WTC11 (cell line): ENCODE measurements at regions not wholly inside any gene's neighbourhood (a gene's known extent, or its start where the extent isn't known, plus 50 kb on each side); places are given as distances from the start of the nearest gene placed in this dataset.

Source experiments
- ATAC-seq: fragments of 200-7000 bp; cut with Tn5 transposase; 2 replicates; pipeline ENCODE4 v1.10.0; 2021; ENCODE audit warnings: mild to moderate bottlenecking, moderate library complexity
- CTCF ChIA-PET: fragments of 300-600 bp; sonication (Branson Sonifier 250); formaldehyde crosslinking; loops from one replicate; lab custom pipeline; 2021; ENCODE audit warnings: antibody characterized with exemption; lab: Charles Lee
- POLR2A ChIA-PET: fragments of 350-600 bp; sonication (Branson Sonifier 250); formaldehyde crosslinking; loops from one replicate; lab custom pipeline; 2021; ENCODE audit warnings: antibody characterized with exemption; lab: Charles Lee
- DNase-seq: peaks from one replicate; pipeline ENCODE4 v3.0.0; 2021; ENCODE audit warnings: low spot score
- H3K27ac Mint-ChIP-seq: 2 replicates; pipeline ENCODE4 v1.8.0; 2021; ENCODE audit warnings: mixed read lengths
- H3K27me3 Mint-ChIP-seq: 2 replicates; pipeline ENCODE4 v1.8.0; 2021; ENCODE audit warnings: low read depth, mild to moderate bottlenecking, moderate library complexity, mixed read lengths
- H3K36me3 Mint-ChIP-seq: 2 replicates; pipeline ENCODE4 v1.8.0; 2021; ENCODE audit warnings: mixed read lengths
- H3K4me1 Mint-ChIP-seq: 2 replicates; pipeline ENCODE4 v1.8.0; 2022; ENCODE audit warnings: mixed read lengths
- H3K4me3 Mint-ChIP-seq: 2 replicates; pipeline ENCODE4 v1.8.0; 2021; ENCODE audit warnings: mild to moderate bottlenecking, moderate library complexity, mixed read lengths
- H3K9me3 Mint-ChIP-seq: 2 replicates; pipeline ENCODE4 v1.8.0; 2021; ENCODE audit warnings: mixed read lengths
- HMGA2 ChIP-seq: fragments of 250-450 bp; sonication (Bioruptor Pico); IDR thresholded peaks from 2 replicates; pipeline ENCODE4 v1.4.0; 2021; ENCODE audit warnings: mild to moderate bottlenecking, moderate library complexity
- MYBL2 ChIP-seq: sonication (generic); formaldehyde crosslinking; IDR thresholded peaks from 2 replicates; pipeline ENCODE4 v1.8.1; 2023; ENCODE audit warnings: mild to moderate bottlenecking, moderate library complexity, missing genetic modification reagents
- NFE2L1 ChIP-seq: sonication (generic); formaldehyde crosslinking; IDR thresholded peaks from 2 replicates; pipeline ENCODE4 v1.8.1; 2023; ENCODE audit warnings: missing genetic modification reagents
- NFYB ChIP-seq: sonication (generic); formaldehyde crosslinking; conservative IDR thresholded peaks from 2 replicates; pipeline ENCODE4 v1.8.0; 2022; ENCODE audit warnings: low read depth, missing genetic modification reagents
- OVOL2 ChIP-seq: fragments of 250-450 bp; sonication (Bioruptor Pico); IDR thresholded peaks from 2 replicates; pipeline ENCODE4 v1.9.0; 2021; ENCODE audit warnings: mild to moderate bottlenecking, borderline replicate concordance
- TCF7 ChIP-seq: sonication (generic); formaldehyde crosslinking; IDR thresholded peaks from 2 replicates; pipeline ENCODE4 v1.8.0; 2022; ENCODE audit warnings: mild to moderate bottlenecking, low read depth, missing genetic modification reagents, moderate library complexity
- TEAD4 ChIP-seq: sonication (generic); formaldehyde crosslinking; IDR thresholded peaks from 2 replicates; pipeline ENCODE4 v1.8.0; 2022; ENCODE audit warnings: mild to moderate bottlenecking, missing genetic modification reagents
- ZNF232 ChIP-seq: sonication (generic); formaldehyde crosslinking; IDR thresholded peaks from 2 replicates; pipeline ENCODE4 v1.8.0; 2022; ENCODE audit warnings: mild to moderate bottlenecking, missing genetic modification reagents
- ZNF281 ChIP-seq: sonication (generic); formaldehyde crosslinking; IDR thresholded peaks from 2 replicates; pipeline ENCODE4 v1.8.0; 2023; ENCODE audit warnings: mild to moderate bottlenecking, missing genetic modification reagents
- ZNF423 ChIP-seq: fragments of 250-450 bp; sonication (Bioruptor Pico); IDR thresholded peaks from 2 replicates; pipeline ENCODE4 v2.1.2; 2022; ENCODE audit warnings: mild to moderate bottlenecking, moderate library complexity
- ZNF671 ChIP-seq: fragments of 250-450 bp; sonication (Bioruptor Pico); IDR thresholded peaks from 2 replicates; pipeline ENCODE4 v1.8.0; 2021; ENCODE audit warnings: mild to moderate bottlenecking
- TF ChIP-seq, protein P1 (sequence below): sonication (generic); formaldehyde crosslinking; IDR thresholded peaks from 2 replicates; pipeline ENCODE4 v1.8.0; 2023; ENCODE audit warnings: missing genetic modification reagents, mild to moderate bottlenecking, borderline replicate concordance
- TF ChIP-seq, protein P2 (sequence below): sonication (generic); formaldehyde crosslinking; IDR thresholded peaks from 2 replicates; pipeline ENCODE4 v1.8.1; 2023; ENCODE audit warnings: mild to moderate bottlenecking, missing genetic modification reagents, moderate library complexity
- TF ChIP-seq, protein P3 (sequence below): sonication (generic); formaldehyde crosslinking; IDR thresholded peaks from 2 replicates; pipeline ENCODE4 v1.8.0; 2022; ENCODE audit warnings: missing genetic modification reagents
- TF ChIP-seq, protein P4 (sequence below): sonication (generic); formaldehyde crosslinking; conservative IDR thresholded peaks from 2 replicates; pipeline ENCODE4 v1.8.1; 2023; ENCODE audit warnings: mild to moderate bottlenecking, low read depth, missing genetic modification reagents, moderate library complexity
- TF ChIP-seq, protein P5 (sequence below): fragments of 250-450 bp; sonication (Bioruptor Pico); IDR thresholded peaks from 2 replicates; pipeline ENCODE4 v1.9.0; 2021; ENCODE audit warnings: mild to moderate bottlenecking

GRCh38 chr10:91126471-91126870, 94.0 kb upstream of the PCGF5 start (continued):
- TF ChIP-seq, protein P1, sequence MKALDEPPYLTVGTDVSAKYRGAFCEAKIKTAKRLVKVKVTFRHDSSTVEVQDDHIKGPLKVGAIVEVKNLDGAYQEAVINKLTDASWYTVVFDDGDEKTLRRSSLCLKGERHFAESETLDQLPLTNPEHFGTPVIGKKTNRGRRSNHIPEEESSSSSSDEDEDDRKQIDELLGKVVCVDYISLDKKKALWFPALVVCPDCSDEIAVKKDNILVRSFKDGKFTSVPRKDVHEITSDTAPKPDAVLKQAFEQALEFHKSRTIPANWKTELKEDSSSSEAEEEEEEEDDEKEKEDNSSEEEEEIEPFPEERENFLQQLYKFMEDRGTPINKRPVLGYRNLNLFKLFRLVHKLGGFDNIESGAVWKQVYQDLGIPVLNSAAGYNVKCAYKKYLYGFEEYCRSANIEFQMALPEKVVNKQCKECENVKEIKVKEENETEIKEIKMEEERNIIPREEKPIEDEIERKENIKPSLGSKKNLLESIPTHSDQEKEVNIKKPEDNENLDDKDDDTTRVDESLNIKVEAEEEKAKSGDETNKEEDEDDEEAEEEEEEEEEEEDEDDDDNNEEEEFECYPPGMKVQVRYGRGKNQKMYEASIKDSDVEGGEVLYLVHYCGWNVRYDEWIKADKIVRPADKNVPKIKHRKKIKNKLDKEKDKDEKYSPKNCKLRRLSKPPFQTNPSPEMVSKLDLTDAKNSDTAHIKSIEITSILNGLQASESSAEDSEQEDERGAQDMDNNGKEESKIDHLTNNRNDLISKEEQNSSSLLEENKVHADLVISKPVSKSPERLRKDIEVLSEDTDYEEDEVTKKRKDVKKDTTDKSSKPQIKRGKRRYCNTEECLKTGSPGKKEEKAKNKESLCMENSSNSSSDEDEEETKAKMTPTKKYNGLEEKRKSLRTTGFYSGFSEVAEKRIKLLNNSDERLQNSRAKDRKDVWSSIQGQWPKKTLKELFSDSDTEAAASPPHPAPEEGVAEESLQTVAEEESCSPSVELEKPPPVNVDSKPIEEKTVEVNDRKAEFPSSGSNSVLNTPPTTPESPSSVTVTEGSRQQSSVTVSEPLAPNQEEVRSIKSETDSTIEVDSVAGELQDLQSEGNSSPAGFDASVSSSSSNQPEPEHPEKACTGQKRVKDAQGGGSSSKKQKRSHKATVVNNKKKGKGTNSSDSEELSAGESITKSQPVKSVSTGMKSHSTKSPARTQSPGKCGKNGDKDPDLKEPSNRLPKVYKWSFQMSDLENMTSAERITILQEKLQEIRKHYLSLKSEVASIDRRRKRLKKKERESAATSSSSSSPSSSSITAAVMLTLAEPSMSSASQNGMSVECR: no peak

GRCh38 chr10:91127341-91128082, 93.0 kb upstream of the PCGF5 start:
- no peak for ATAC-seq
- Mint-ChIP-seq H3K4me1 (peaks cover 4% of the 10 kb centered on the region; the same call in 1 of the 2 replicates), H3K9me3 (no peaks in the 10 kb centered on the region), H3K27ac (no peak overlapping the region), H3K36me3 (no peaks in the 10 kb centered on the region), H3K4me3 (no peak overlapping the region), H3K27me3 (no peaks in the 10 kb centered on the region; the same call in 1 of the 2 replicates)
- TF ChIP-seq ZNF232 (CRISPR knock-in tag): no peak
- TF ChIP-seq TEAD4 (CRISPR knock-in tag): no peak
- TF ChIP-seq, protein P2, sequence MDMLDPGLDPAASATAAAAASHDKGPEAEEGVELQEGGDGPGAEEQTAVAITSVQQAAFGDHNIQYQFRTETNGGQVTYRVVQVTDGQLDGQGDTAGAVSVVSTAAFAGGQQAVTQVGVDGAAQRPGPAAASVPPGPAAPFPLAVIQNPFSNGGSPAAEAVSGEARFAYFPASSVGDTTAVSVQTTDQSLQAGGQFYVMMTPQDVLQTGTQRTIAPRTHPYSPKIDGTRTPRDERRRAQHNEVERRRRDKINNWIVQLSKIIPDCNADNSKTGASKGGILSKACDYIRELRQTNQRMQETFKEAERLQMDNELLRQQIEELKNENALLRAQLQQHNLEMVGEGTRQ (CRISPR knock-in tag): no peak
- no peak for TF ChIP-seq ZNF423
- TF ChIP-seq OVOL2 (CRISPR knock-in tag): no peak
- no peak for TF ChIP-seq ZNF281 (CRISPR knock-in tag)
- TF ChIP-seq, protein P3, sequence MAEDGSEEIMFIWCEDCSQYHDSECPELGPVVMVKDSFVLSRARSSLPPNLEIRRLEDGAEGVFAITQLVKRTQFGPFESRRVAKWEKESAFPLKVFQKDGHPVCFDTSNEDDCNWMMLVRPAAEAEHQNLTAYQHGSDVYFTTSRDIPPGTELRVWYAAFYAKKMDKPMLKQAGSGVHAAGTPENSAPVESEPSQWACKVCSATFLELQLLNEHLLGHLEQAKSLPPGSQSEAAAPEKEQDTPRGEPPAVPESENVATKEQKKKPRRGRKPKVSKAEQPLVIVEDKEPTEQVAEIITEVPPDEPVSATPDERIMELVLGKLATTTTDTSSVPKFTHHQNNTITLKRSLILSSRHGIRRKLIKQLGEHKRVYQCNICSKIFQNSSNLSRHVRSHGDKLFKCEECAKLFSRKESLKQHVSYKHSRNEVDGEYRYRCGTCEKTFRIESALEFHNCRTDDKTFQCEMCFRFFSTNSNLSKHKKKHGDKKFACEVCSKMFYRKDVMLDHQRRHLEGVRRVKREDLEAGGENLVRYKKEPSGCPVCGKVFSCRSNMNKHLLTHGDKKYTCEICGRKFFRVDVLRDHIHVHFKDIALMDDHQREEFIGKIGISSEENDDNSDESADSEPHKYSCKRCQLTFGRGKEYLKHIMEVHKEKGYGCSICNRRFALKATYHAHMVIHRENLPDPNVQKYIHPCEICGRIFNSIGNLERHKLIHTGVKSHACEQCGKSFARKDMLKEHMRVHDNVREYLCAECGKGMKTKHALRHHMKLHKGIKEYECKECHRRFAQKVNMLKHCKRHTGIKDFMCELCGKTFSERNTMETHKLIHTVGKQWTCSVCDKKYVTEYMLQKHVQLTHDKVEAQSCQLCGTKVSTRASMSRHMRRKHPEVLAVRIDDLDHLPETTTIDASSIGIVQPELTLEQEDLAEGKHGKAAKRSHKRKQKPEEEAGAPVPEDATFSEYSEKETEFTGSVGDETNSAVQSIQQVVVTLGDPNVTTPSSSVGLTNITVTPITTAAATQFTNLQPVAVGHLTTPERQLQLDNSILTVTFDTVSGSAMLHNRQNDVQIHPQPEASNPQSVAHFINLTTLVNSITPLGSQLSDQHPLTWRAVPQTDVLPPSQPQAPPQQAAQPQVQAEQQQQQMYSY (CRISPR knock-in tag): no peak
- no peak for TF ChIP-seq HMGA2
- TF ChIP-seq ZNF671 (CRISPR knock-in tag): no peak
- TF ChIP-seq TCF7 (CRISPR knock-in tag): no peak
- TF ChIP-seq, protein P4, sequence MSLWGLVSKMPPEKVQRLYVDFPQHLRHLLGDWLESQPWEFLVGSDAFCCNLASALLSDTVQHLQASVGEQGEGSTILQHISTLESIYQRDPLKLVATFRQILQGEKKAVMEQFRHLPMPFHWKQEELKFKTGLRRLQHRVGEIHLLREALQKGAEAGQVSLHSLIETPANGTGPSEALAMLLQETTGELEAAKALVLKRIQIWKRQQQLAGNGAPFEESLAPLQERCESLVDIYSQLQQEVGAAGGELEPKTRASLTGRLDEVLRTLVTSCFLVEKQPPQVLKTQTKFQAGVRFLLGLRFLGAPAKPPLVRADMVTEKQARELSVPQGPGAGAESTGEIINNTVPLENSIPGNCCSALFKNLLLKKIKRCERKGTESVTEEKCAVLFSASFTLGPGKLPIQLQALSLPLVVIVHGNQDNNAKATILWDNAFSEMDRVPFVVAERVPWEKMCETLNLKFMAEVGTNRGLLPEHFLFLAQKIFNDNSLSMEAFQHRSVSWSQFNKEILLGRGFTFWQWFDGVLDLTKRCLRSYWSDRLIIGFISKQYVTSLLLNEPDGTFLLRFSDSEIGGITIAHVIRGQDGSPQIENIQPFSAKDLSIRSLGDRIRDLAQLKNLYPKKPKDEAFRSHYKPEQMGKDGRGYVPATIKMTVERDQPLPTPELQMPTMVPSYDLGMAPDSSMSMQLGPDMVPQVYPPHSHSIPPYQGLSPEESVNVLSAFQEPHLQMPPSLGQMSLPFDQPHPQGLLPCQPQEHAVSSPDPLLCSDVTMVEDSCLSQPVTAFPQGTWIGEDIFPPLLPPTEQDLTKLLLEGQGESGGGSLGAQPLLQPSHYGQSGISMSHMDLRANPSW (CRISPR knock-in tag): no peak
- no peak for TF ChIP-seq NFE2L1 (CRISPR knock-in tag)
- TF ChIP-seq MYBL2 (CRISPR knock-in tag): no peak
- TF ChIP-seq NFYB (CRISPR knock-in tag): no peak
- TF ChIP-seq, protein P5, sequence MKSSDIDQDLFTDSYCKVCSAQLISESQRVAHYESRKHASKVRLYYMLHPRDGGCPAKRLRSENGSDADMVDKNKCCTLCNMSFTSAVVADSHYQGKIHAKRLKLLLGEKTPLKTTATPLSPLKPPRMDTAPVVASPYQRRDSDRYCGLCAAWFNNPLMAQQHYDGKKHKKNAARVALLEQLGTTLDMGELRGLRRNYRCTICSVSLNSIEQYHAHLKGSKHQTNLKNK (CRISPR knock-in tag): no peak
- no peak for DNase-seq
- ChIA-PET POLR2A (no interaction called here), CTCF (no interaction called here)
